Astrocyte of the hippocampus (primary cell): ENCODE measurements at regions not wholly inside any gene's neighbourhood (a gene's known extent, or its start where the extent isn't known, plus 50 kb on each side); places are given as distances from the start of the nearest gene placed in this dataset.

Source experiments
- DNase-seq: peaks from one replicate; pipeline ENCODE4 v3.0.0; 2011; ENCODE audit warnings: low read depth, low spot score

- no peak for DNase-seq
Observed at GRCh38 chr17:12438212-12438611, 227.5 kb upstream of the MYOCD start.

DNA sequence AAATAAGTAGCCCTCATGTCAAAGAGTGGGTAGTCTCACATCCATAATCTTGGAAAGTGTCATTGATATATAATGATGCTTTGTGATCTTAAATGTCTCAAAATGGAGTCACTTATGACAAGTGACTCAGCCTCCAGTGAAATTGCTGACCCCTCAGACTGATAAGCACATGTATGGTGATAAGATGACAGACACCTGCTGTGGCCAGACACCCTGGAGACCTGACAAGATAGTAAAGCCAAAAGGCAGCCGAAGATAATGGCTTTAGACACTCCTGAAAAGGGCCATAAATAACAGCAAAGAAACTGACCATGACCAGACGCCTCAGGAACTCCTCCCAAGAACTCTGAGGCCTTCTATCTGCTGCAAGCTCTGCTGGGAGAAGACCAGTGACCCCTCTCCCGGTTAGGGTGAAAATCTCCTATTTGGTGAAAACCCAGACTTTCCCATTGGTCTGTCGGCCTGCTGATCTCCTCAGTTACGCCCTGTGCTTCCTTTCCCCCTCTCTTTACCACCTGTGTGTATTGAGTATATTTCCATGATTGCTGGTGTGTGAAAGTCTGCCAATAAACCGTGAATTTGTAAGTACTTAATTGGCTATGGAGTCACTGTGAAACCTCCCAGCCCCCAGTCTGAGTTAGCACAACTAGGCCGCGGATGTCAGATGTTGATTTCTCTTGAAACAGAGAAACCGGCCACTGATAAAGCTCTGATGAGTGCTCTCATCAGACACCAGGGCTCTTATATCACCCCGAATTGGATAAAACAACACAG is 226.7 kb upstream of the MYOCD start:
- no peak for DNase-seq

GRCh38 chr17:12445331-12445730 is 220.4 kb upstream of the MYOCD start:
- no peak for DNase-seq

- DNase-seq, result no peak
Observed at GRCh38 chr17:12457493-12457892, 208.2 kb upstream of the MYOCD start.

DNA sequence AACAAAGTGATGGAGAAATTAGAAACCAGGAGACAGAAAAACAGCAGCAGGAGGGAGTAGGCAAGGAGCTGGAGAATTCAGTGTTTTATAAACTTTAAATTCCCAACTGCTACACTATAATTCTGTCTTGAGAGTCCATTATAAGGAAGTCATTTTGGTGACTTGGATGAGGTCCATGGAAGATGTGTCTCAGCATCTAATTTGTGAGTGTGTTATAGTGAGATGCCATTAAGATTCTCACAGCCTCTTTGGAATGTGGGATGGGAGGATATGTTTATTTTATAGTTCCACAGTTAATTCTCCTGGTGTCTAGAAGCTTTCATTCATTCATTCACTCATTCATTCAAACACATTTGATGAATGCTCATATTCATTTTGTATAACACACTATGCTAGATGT is 206.0 kb upstream of the MYOCD start:
- DNase-seq, result no peak

- peak; percentile 22 for DNase-seq
Observed at GRCh38 chr17:12463102-12463501, 202.6 kb upstream of the MYOCD start.

DNA sequence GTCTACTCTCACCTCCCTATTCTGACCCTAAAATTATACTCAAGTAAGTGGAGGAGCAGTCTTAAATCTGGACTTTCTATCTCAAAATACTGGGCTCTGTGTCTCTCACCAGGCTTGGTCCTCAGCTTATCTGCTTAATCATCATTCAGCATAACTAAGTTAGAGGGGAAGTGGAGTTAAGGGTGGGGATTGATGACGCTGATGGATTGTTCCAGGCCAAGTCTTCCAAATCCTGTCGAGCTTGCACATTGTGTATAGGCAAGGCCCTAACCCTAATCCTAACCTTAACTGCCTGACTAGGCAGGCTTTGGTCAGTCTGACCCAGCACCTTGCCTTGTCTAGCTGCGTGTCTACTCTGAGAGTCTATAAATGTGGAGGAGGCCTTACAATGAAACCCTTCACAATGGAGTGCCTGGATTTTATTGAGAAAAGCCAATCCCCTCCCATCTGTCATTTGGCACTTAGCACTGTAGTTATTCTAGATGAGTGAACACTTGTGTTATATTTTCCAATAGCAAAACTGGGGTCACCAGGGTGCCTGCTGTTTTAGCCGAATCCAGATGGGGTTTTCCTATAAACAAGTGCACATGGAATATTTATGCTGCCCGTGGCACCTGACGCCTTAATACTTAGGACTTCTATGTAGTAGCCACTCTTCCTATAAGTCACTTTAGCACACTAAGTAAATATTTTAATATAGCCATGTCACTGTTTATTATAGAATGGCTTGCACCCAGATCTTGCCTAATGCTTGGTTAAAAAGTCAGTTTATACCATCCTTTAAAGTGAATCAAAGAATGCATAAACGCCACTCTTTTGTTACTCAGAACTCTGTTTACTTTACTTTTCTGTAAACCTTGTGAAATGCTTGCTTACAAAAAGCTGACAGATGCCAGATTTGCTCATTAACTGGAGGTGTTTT is 193.2 kb upstream of the MYOCD start:
- DNase-seq, result no peak

DNA sequence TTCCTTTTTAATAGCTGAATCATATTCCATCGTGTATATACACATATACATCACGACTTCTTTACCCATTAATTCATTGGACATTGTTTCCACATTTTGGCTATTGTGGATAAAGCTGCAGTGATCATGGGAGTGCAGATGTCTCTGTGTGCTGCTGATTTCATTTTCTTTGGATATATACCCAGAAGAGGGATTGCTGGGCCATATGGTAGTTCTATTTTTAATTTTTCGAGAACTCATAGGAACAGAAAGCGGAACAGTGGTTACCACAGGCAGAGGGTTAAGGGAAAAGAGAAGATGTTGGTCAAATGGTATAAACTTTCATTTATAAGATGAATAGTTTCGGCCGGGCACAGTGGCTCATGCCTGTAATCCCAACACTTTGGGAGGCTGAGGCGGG is 187.4 kb upstream of the MYOCD start:
- no peak for DNase-seq

- DNase-seq, result peak; percentile 2
Observed at GRCh38 chr17:12485361-12485906, 180.3 kb upstream of the MYOCD start.

GRCh38 chr17:12489325-12489724 is 176.4 kb upstream of the MYOCD start:
- DNase-seq, result no peak

DNA sequence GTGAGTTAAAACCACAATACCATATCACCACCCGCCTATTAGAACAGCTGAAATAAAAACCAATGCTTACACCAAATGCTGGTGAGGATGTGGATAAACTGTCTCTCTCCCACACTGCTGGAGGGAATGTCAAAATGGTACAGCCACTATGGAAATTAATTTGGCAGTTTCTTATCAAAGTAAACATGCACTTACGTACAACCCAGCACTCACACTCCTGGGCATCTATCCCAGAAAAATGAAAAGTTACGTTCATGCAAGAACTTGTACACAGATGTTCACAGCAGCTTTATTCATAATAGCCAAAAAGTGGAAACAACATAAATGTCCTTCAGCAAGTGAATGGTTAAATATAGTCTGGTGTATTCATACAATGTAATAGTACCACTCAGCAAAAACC is 173.2 kb upstream of the MYOCD start:
- DNase-seq, result no peak

DNA sequence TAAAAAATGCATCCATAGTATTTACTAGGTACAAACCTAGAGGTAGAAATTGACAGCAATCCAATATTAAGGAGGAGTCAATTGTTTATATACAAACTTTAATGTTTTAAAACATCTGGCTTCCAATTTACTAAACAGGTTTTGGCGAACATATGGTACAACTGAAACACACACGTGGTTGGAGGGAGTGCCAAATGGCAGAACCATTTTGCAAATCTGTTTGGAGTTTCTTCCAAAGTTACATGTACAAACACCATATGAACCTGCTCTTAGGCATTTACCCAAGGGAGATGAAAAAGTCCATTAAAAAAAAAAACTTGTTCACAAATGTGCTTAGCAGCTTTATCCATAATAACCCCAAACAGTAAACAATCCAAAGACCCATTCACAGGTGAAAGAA is 159.8 kb upstream of the MYOCD start:
- DNase-seq, result no peak

DNA sequence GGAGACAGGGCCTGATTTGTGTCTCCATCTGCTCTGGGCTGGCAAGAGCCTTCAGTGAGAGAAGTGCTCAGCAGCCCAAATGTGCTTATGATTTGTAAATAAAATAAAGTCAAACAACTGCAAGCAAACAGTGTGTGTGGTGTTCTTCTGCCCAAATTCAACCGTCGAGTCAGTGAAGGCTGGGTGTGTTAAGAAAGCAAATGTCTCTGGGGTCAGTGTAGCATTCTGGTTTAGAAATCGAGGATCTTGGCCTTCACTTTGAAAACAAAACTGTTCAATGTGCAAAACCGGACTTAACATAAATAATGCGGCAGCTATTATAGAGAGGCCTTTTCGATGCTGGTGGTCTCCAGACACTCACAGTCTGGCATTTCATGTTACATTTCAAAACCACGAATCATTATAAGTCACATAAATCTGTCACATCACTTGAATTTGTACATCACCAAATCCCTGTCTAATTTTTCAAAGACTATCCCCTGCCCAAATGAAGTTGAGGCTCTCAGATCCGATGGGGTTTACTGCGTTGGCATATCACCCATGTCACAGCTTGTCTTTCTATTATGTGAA is 158.6 kb upstream of the MYOCD start:
- DNase-seq, result no peak

GRCh38 chr17:12509801-12510200 is 155.9 kb upstream of the MYOCD start:
- no peak for DNase-seq

DNA sequence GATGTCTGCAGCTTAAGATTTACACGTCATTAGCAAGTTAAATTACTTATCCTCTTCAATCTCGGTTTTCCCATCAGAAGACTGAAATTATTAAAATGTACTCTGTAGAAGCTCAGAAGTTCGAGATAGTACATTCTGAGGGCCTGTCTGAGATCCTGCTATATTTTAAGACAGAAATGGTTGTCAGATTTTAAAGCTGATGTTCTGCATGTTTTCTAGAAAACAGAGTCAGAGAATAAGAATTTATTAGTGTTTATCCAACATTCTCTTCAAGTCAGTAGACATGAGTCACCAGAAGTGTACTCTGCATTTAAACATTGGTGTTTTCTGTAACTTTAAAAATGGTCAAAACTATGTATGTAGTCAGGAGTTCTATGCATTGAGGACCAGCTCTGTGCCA is 155.2 kb upstream of the MYOCD start:
- DNase-seq, result peak; percentile 18

- DNase-seq, result peak; percentile 18
Observed at GRCh38 chr17:12512694-12513355, 152.9 kb upstream of the MYOCD start.

- no peak for DNase-seq
Observed at GRCh38 chr17:12514596-12514995, 151.1 kb upstream of the MYOCD start.

DNA sequence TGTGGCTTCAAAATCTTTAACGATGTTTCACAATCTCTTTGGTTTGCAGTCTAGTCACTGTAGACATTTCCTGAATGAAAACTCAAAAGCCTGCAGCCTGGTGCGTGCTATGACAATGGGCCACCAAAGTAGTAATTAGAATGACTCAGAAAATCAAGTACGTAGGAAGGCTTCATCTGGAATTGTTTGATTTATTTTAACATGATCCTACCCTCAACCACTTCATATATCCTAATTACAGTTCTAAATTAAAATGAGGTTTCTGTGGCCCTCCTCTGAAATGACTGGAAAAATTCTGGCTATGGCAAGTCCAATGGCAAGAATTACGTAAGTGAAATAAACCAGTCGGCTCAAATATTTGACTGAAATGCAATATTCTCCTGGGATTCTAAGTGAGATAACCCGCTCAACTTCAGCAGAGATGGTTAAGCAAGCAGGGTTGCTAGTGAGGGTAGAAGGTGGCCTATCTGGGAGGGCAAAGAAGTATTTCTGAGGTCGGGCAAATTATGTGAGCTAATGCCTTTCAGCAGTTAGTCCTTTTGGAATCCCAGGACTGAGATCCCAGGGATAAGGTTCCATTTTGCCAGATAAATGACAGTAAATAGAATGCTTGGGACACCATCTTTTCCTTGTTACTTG is 145.6 kb upstream of the MYOCD start:
- DNase-seq, result peak; percentile 4

GRCh38 chr17:12521416-12521815 is 144.3 kb upstream of the MYOCD start:
- DNase-seq, result no peak

DNA sequence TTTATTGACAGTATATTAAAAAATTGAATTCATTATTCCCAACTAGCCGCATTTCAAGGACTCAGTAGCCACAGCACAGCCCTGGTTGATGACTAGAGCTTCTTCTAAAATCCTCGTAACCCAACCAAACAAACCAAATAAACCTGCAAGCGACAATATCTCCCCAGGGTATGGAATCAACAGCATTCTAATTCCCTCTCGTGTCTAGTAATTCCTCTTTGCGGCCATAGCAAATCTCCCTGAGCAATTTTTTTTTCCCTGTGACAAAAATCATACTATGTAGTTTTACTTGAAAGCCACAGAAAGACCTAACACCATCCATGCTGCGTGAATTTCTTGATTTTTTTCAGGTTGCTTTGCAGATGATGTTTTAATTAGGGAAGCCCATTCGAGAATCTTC is 143.4 kb upstream of the MYOCD start:
- DNase-seq, result no peak

DNA sequence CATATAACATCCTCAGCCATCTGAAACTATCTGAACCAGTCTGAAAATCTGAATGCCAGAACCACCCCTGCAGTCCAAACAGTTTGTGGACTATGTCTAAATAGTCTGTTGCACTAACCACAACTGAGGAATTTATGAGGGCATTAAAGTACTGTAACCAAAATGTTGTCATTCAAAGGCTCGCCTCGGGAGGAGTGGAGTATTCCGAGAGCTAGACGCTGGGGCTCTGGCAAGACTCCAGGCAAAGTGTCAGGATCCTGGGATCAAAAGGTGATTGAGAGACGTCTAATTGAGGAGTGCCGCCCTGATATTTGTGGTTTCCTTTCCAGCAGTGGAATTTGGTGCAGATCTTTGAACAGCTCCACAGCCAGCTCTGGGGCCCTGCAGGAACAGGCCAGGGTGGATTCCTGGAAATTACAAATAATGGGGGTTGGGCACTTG is 142.9 kb upstream of the MYOCD start:
- peak; percentile 90 for DNase-seq
